GM12874 (cell line): ENCODE measurements at regions not wholly inside any gene's neighbourhood (a gene's known extent, or its start where the extent isn't known, plus 50 kb on each side); places are given as distances from the start of the nearest gene placed in this dataset.

ENCODE experiments used
- TF ChIP-seq, protein P1 (sequence below): IDR thresholded peaks from 2 replicates; pipeline ENCODE4 v1.5.1; 2011; ENCODE audit warnings: low read depth, mild to moderate bottlenecking, control low read depth, low read length, moderate library complexity; ENCODE audit not compliant: insufficient read depth

DNA sequence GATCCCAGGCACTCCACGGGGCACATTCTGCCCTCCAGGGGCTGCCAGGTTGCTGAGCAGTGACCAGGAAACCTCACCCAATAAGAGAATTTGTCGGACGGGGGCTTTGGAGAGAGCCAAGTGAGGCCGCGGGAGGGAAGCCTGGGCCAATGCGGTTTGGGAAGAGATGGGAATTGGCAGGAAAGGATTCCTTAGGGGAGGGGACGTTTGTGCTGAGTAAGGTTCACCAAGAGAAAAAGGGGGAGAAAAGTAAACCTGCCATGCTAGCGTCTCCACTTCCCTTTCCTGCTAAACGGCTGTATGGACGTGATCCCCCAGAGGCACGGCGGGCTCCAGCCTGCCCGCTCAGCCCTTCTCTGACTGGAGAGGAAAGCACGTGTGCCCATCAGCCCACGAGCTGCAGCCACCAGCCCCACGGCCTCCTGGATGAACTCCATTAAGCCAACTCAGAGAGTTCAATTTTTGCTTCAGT is 194.4 kb upstream of the ID2 start:
- TF ChIP-seq, protein P1, sequence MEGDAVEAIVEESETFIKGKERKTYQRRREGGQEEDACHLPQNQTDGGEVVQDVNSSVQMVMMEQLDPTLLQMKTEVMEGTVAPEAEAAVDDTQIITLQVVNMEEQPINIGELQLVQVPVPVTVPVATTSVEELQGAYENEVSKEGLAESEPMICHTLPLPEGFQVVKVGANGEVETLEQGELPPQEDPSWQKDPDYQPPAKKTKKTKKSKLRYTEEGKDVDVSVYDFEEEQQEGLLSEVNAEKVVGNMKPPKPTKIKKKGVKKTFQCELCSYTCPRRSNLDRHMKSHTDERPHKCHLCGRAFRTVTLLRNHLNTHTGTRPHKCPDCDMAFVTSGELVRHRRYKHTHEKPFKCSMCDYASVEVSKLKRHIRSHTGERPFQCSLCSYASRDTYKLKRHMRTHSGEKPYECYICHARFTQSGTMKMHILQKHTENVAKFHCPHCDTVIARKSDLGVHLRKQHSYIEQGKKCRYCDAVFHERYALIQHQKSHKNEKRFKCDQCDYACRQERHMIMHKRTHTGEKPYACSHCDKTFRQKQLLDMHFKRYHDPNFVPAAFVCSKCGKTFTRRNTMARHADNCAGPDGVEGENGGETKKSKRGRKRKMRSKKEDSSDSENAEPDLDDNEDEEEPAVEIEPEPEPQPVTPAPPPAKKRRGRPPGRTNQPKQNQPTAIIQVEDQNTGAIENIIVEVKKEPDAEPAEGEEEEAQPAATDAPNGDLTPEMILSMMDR = no peak

DNA sequence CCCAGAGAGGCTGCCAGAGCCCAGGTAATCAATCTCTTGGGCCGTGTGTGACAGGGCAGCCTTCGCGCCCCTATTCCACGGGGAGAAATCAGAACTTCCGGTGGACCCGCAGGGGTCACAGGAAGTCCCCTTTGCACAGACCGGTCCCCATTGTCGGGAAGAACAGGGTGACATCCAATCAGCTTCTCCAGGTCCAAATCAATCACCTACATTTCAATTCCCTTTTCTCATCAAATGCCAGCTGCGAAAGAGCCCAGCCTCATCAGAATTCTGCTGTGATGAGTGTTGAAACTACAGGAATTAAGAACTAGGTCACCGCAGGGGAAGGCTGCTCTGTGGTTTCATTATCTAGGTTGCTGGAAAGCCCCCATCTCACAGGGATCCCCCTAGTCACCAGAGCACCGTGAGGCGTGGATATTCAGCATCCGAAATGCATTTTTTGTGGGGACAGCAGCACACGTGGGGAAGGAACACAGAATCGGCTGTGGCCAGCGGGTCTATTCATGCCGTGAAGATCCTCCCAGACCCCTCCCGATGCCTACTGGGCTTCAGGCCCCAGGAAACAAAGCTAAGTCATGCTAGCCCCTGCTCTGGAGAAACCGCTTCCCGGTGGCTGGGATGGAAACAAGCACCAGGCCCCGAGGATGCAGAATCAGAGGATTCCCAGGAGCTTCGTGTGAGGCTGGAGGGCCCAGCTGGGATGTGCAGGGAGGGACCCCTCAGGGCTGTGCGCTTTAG is 193.7 kb upstream of the ID2 start:
- TF ChIP-seq, protein P1 = no peak

DNA sequence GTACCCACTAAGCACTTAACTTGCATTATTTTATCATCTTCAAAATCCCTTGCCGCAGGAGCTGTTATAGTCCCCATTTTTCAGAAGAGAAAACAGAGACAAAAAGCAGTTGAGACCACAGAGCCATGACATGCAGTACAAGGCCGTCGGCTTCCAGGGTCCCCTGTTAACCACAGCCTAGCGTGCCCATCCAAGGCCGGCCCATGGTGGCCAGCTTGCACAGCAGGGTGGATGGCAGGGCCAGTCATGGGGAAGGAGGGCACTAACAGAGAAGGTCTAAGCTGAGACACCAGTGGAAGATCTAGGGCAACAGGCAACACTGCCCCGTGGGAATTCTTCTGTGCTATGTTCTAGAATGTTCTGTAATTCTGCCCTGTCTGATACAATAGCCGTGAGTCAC is 192.6 kb upstream of the ID2 start:
- TF ChIP-seq, protein P1 = no peak

DNA sequence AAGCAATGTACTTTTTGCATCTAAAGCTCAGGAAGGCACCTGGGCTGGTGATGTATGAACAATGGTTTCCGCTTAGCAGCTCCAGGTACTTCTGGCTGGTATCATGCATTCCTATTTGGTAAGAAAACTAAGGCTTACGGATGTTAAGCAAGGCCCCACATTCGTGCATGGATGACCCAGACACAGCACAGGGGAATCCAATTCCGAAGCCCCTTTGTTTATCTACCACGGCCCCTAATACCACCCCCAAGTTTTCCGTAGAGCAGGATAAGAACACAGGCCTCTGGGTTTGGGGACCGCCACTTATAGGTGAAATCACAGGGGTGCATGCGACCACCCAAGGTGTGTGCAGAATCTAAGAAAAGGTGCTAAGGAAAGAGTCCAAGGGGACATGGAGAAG is 192.1 kb upstream of the ID2 start:
- TF ChIP-seq, protein P1 = no peak

DNA sequence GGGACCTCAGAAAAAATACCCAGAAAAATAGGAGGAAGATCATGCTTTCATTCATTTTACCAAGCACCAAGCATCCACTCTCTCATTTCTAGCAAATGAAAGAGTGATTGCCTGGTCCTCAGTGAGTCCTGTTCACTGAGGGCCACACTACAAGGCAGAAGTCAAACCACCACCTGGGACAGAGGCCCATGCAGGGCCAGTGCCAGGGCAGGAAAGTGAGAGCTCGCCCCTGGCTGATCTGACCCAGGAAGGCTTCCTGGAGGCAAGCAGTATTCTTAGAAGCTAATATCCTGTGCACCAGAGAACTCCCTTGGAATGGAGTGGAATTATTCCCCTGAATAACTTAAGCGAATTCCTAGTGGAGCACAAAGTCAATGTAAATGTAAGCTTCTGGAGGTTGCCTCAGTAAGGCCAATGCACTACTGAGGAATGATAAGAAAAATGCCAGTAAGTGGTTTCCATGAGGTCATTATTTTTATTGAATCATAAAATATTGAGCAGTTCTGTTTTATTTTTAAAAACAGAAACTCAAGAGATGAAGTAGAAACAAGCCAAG is 191.6 kb upstream of the ID2 start:
- TF ChIP-seq, protein P1 = no peak

DNA sequence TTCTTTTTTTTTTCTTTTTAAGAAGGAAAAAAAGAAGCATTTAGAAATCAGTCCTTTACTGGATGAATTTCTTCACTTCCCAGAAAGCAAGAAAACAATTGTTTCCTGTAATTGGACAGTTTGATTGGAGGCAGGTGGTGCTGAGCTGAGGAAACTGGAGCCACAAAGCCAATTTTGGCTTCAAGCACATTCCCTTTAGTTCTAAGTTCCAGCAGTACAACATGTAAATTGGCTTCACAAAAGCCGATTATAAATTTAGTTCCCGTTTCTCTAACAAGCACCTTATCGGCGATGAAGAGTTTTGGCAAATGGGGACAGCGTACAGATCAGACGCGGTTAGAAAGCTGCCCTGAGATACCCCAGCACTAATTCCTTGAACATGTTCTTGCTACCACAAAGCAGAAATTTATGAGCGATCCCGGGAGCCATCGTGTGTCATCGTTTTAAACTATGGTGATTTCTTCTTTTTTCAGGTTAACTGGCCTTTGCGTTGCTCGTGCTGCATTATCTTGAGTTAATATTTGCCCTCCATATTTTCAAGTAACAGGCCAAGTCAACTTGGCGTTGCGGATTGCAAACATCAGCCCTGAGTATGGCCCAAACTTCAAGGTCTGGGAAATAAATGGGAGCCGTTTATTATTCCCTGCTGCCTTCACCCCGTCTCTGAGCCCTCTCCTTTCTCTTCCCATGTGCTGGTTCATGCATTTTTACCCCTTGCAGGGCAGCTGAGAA is 190.4 kb upstream of the ID2 start:
- TF ChIP-seq, protein P1 = no peak

DNA sequence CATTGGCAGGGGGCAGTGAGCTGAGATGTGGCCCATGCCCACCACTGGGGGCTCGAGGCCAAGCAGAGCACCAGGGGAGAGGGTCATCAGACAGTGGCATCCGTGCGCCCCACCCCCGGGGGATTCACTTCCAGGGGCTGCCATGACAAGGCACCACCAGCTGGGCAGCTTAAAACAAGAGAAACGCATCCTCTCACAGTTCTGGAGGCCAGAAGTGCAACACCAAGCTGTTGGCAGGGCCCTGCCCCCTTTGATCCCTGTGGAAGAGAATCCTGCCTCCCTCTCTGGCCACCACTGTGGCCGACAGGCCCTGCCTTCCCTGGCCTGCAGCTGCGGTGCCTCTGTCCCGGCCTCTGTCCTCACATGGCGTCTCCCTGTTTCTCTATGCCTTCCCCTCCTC is 187.7 kb upstream of the ID2 start:
- TF ChIP-seq, protein P1 = no peak
